ENCODE measurements at regions not wholly inside any gene's neighbourhood (a gene's known extent, or its start where the extent isn't known, plus 50 kb on each side); places are given as distances from the start of the nearest gene placed in this dataset.

DNA sequence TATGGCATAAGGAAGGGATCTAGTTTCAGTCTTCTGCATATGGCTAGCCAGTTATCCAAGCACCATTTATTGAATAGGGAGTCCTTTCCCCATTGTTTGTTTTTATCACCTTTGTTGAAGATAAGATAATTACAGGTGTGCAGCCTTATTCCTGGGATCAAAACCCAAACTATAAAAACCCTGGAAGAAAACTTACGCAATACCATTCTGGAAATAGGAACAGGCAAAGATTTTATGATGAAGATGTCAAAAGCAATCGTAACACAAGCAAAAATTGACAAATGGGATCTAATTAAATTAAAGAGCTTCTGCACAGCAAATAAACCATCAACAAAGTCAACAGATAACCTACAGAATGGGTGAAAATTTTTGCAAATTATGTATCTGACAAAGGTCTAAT is 128.5 kb upstream of the DCN start:
- ATAC-seq (ENCODE audit: insufficient read depth, low read depth): no peak
- Histone ChIP-seq H3K27me3 (ENCODE audit: insufficient read depth, low read length, poor library complexity) (peaks cover 3% of the 10 kb centered on the region), H3K4me1 (ENCODE audit: insufficient read depth, low read length) (no peaks in the 10 kb centered on the region), H4K20me1 (ENCODE audit: insufficient read depth, low read length) (no peaks in the 10 kb centered on the region), H3K9ac (ENCODE audit: low read depth, low read length) (no peak overlapping the region), H3K27ac (ENCODE audit: low read length) (no peak overlapping the region), H3K9me3 (ENCODE audit: insufficient read depth, low read length, severe bottlenecking) (no peaks in the 10 kb centered on the region), H2AFZ (ENCODE audit: low read depth, low read length) (no peak overlapping the region), H3K4me2 (ENCODE audit: insufficient read depth, low read length) (no peak overlapping the region), H3K79me2 (ENCODE audit: insufficient read depth, low read length) (no peaks in the 10 kb centered on the region), H3K36me3 (ENCODE audit: insufficient read depth, low read length) (no peaks in the 10 kb centered on the region), H3K4me3 (ENCODE audit: low read depth in 1 of 2, low read length in 2 of 2) (no peak overlapping the region)
- no peak for DNase-seq
- TF ChIP-seq CTCF (IDR thresholded peaks at IDR 0.05; ENCODE audit: borderline replicate concordance, extremely low read depth, low read length, poor library complexity, severe bottlenecking) (no peak), EZH2 (IDR thresholded peaks at IDR 0.05; ENCODE audit: borderline replicate concordance, low read depth, low read length, severe bottlenecking) (no peak)

DNA sequence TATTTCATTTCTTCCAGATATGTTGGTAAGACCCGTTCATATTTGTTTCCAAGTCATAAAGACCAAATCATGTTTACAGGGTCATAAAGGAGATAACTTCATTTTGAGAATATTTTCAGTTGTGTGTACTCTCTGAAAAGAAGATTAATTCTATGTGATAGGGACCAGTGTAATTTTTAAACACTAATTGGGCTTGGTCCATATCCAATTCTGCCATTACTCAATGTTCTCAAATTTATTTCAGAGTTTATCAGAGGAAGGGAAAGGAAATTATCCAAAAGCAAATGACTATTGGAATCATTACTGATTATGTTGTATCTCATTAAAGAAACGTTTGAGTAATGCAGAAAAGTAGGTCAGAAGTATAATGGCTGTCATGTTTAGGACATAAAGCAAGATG is 126.8 kb upstream of the DCN start:
- no peaks in the 10 kb centered on the region for H3K4me1 ChIP-seq (ENCODE audit: insufficient read depth, low read length)
- H3K4me3 ChIP-seq (ENCODE audit: low read depth in 1 of 2, low read length in 2 of 2): no peak overlapping the region
- peaks cover 3% of the 10 kb centered on the region for H3K27me3 ChIP-seq (ENCODE audit: insufficient read depth, low read length, poor library complexity)
- H3K79me2 ChIP-seq (ENCODE audit: insufficient read depth, low read length): no peaks in the 10 kb centered on the region
- ATAC-seq (ENCODE audit: insufficient read depth, low read depth) (no peak), DNase-seq (no peak)
- no peak overlapping the region for H2AFZ ChIP-seq (ENCODE audit: low read depth, low read length)
- no peak overlapping the region for H3K27ac ChIP-seq (ENCODE audit: low read length)
- TF ChIP-seq CTCF (IDR thresholded peaks at IDR 0.05; ENCODE audit: borderline replicate concordance, extremely low read depth, low read length, poor library complexity, severe bottlenecking): no peak
- no peak for TF ChIP-seq EZH2 (IDR thresholded peaks at IDR 0.05; ENCODE audit: borderline replicate concordance, low read depth, low read length, severe bottlenecking)
- no peak overlapping the region for H3K4me2 ChIP-seq (ENCODE audit: insufficient read depth, low read length)
- H3K9ac ChIP-seq (ENCODE audit: low read depth, low read length): no peak overlapping the region
- no peaks in the 10 kb centered on the region for H3K9me3 ChIP-seq (ENCODE audit: insufficient read depth, low read length, severe bottlenecking)
- H4K20me1 ChIP-seq (ENCODE audit: insufficient read depth, low read length): no peaks in the 10 kb centered on the region
- H3K36me3 ChIP-seq (ENCODE audit: insufficient read depth, low read length): no peaks in the 10 kb centered on the region

- no peaks in the 10 kb centered on the region for H3K79me2 ChIP-seq (ENCODE audit: insufficient read depth, low read length)
- no peak overlapping the region for H3K27ac ChIP-seq (ENCODE audit: low read length)
- TF ChIP-seq CTCF (IDR thresholded peaks at IDR 0.05; ENCODE audit: borderline replicate concordance, extremely low read depth, low read length, poor library complexity, severe bottlenecking): no peak
- TF ChIP-seq EZH2 (IDR thresholded peaks at IDR 0.05; ENCODE audit: borderline replicate concordance, low read depth, low read length, severe bottlenecking): no peak
- H3K9me3 ChIP-seq (ENCODE audit: insufficient read depth, low read length, severe bottlenecking): no peaks in the 10 kb centered on the region
- ATAC-seq (ENCODE audit: insufficient read depth, low read depth): no peak
- no peak overlapping the region for H3K9ac ChIP-seq (ENCODE audit: low read depth, low read length)
- no peaks in the 10 kb centered on the region for H3K4me1 ChIP-seq (ENCODE audit: insufficient read depth, low read length)
- H3K4me2 ChIP-seq (ENCODE audit: insufficient read depth, low read length): no peak overlapping the region
- H2AFZ ChIP-seq (ENCODE audit: low read depth, low read length): no peak overlapping the region
- H3K27me3 ChIP-seq (ENCODE audit: insufficient read depth, low read length, poor library complexity): peaks cover 3% of the 10 kb centered on the region
- H4K20me1 ChIP-seq (ENCODE audit: insufficient read depth, low read length): no peaks in the 10 kb centered on the region
- H3K36me3 ChIP-seq (ENCODE audit: insufficient read depth, low read length): no peaks in the 10 kb centered on the region
- DNase-seq: no peak
- H3K4me3 ChIP-seq (ENCODE audit: low read depth in 1 of 2, low read length in 2 of 2): no peak overlapping the region
These were observed 125.5 kb upstream of the DCN start for GRCh38 chr12:91307957-91308670.
